Breast epithelium (tissue), 3 donors: ENCODE measurements at regions not wholly inside any gene's neighbourhood (a gene's known extent, or its start where the extent isn't known, plus 50 kb on each side); places are given as distances from the start of the nearest gene placed in this dataset.

Experiments used
- CTCF ChIP-seq, 3 donors: fragments of 450-650 bp; IDR thresholded peaks; one replicate each; pipeline ENCODE4 v1.5.1; 2016 to 2017; ENCODE audit warnings: antibody characterized with exemption in 3 of 3, mild to moderate bottlenecking in 3 of 3, moderate library complexity in 3 of 3
- POLR2A ChIP-seq: fragments of 450-650 bp; IDR thresholded peaks from one replicate; pipeline ENCODE4 v1.6.1; 2016; ENCODE audit warnings: antibody characterized with exemption, mild to moderate bottlenecking, moderate library complexity
- POLR2AphosphoS5 ChIP-seq, 3 donors: sonication (generic); formaldehyde crosslinking; IDR thresholded peaks; one replicate each; pipeline ENCODE4 v1.6.1; 2017; ENCODE audit warnings: antibody characterized with exemption in 3 of 3

GRCh38 chr19:32203161-32203560, 142.2 kb upstream of the ZNF507 start:
- TF ChIP-seq CTCF (IDR thresholded peaks at IDR 0.05) (no peak), POLR2A (no peak), POLR2AphosphoS5 (IDR thresholded peaks at IDR 0.05) (no peak)
